Neutrophil (primary cell): ENCODE measurements at regions not wholly inside any gene's neighbourhood (a gene's known extent, or its start where the extent isn't known, plus 50 kb on each side); places are given as distances from the start of the nearest gene placed in this dataset.

ENCODE experiments used
- H3K27ac ChIP-seq: fragments of 200-600 bp; sonication (generic); 2 replicates; pipeline ENCODE4 v1.5.1; 2016; ENCODE audit warnings: mild to moderate bottlenecking, moderate library complexity
- H3K27me3 ChIP-seq: fragments of 200-600 bp; sonication (generic); 2 replicates; pipeline ENCODE4 v1.6.0; 2016; ENCODE audit warnings: mild to moderate bottlenecking
- H3K36me3 ChIP-seq: fragments of 200-600 bp; sonication (generic); 2 replicates; pipeline ENCODE4 v1.5.1; 2017
- H3K4me1 ChIP-seq, 2 experiments: fragments of 200-600 bp in 1 of 2; sonication (generic) in 1 of 2; 1 replicate in 1 of 2; 2 replicates in 1 of 2; pipeline versions ENCODE4 v1.5.1 to v1.6.1; 2013 to 2016; ENCODE audit warnings: low read depth in 1 of 2, low read length in 1 of 2, mild to moderate bottlenecking in 1 of 2, moderate library complexity in 1 of 2; ENCODE audit not compliant: control insufficient read depth in 1 of 2, insufficient read depth in 1 of 2
- H3K4me3 ChIP-seq, 2 experiments: fragments of 200-600 bp in 1 of 2; sonication (generic) in 1 of 2; 1 replicate in 1 of 2; 2 replicates in 1 of 2; pipeline ENCODE4 v1.5.1; 2013 to 2016; ENCODE audit warnings: low read depth in 1 of 2, low read length in 1 of 2, mild to moderate bottlenecking in 1 of 2, moderate library complexity in 1 of 2
- H3K9me3 ChIP-seq: fragments of 200-600 bp; sonication (generic); 2 replicates; pipeline ENCODE4 v1.5.1; 2016
- TF ChIP-seq, protein P1 (sequence below): fragments of 200-600 bp; sonication (generic); IDR thresholded peaks from 2 replicates; pipeline ENCODE4 v1.5.1; 2016; ENCODE audit warnings: antibody characterized with exemption

DNA sequence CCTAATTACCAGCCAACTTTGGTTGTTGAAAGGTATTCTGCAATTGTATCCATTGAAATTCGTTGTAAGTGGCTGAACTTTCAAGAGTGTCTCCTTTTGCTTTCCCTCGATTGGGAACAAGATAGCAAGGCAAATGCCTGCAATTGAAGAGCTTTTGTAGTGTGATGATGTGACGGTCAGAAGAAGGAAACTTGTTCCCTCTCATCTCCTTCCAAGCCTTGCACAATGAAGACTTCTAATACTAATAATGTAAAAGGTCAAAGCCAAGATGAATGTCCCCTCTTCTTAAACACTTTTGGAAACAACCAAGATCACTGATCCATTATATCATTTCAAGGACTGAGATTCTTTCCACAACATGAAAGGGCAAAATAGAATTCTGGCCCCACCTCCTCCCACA lies 101.9 kb upstream of the LMCD1 start:
- TF ChIP-seq, protein P1, sequence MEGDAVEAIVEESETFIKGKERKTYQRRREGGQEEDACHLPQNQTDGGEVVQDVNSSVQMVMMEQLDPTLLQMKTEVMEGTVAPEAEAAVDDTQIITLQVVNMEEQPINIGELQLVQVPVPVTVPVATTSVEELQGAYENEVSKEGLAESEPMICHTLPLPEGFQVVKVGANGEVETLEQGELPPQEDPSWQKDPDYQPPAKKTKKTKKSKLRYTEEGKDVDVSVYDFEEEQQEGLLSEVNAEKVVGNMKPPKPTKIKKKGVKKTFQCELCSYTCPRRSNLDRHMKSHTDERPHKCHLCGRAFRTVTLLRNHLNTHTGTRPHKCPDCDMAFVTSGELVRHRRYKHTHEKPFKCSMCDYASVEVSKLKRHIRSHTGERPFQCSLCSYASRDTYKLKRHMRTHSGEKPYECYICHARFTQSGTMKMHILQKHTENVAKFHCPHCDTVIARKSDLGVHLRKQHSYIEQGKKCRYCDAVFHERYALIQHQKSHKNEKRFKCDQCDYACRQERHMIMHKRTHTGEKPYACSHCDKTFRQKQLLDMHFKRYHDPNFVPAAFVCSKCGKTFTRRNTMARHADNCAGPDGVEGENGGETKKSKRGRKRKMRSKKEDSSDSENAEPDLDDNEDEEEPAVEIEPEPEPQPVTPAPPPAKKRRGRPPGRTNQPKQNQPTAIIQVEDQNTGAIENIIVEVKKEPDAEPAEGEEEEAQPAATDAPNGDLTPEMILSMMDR: no peak
- H3K27me3 ChIP-seq: no peaks in the 10 kb centered on the region
- no peak overlapping the region for H3K27ac ChIP-seq
- H3K36me3 ChIP-seq: no peaks in the 10 kb centered on the region
- H3K9me3 ChIP-seq: no peaks in the 10 kb centered on the region
- H3K4me3 ChIP-seq: no peak overlapping the region
- H3K4me1 ChIP-seq: no peaks in the 10 kb centered on the region

DNA sequence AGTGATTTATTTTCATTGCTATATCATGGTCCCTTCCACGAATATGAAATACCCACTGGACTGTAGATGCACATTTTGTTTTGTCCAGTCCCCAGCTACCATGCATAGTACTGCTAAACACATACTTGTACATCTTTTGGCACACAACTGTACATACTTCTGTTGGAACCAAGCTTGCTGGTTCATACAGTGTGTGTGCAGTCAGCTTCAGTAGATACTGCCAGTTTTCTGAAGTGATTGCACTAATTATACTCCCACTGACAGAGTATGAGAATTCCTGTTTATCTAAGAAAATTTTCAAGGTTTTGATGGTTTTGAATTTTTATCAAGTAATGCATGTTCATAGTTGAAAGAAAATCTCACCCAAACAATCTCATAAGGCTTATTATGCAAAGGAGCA lies 100.7 kb upstream of the LMCD1 start:
- TF ChIP-seq, protein P1: no peak
- Histone ChIP-seq H3K4me1 (no peaks in the 10 kb centered on the region), H3K27me3 (no peaks in the 10 kb centered on the region), H3K27ac (no peak overlapping the region), H3K36me3 (no peaks in the 10 kb centered on the region), H3K4me3 (no peak overlapping the region), H3K9me3 (no peaks in the 10 kb centered on the region)

DNA sequence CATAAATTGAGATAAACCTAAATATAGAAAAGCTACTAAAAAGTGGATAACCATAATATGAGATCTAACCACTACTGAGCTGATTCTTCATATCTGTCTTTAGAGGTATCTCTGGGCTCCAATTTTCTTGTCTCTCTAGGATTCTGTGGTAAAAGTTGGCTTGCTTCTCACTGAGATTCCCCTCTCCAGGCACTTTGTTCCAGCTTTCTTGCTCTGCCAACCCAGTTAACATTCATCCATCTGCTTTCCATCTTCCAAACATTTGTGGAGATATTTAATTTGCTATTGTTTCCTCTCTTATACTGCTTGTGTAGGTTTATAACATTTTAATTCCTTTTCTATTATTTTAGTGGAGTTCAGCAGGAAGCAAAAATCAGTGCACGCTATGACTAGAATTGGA lies 97.6 kb upstream of the LMCD1 start:
- TF ChIP-seq, protein P1: no peak
- Histone ChIP-seq H3K4me1 (no peaks in the 10 kb centered on the region), H3K27me3 (no peaks in the 10 kb centered on the region), H3K36me3 (no peaks in the 10 kb centered on the region), H3K9me3 (no peaks in the 10 kb centered on the region), H3K4me3 (no peak overlapping the region), H3K27ac (no peak overlapping the region)

DNA sequence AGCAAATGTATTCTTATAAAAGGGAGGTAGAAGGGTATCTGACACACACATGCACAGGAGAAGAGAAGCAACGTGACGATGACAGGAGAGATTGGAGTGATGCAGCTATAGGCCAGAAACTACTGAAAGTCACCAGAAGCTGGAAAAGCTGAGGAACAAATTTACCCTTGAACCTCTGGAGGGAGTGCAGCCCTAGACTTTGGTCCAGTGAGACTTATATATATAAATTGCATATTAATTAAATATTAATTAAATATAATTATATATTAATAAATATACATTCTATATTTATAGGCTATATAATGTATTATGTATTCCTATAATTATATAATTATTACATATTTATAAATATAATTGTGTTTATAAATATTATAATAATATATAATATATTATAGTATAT lies 96.5 kb upstream of the LMCD1 start:
- Histone ChIP-seq H3K9me3 (no peaks in the 10 kb centered on the region), H3K27ac (no peak overlapping the region), H3K4me3 (no peak overlapping the region), H3K27me3 (no peaks in the 10 kb centered on the region), H3K4me1 (no peaks in the 10 kb centered on the region), H3K36me3 (no peaks in the 10 kb centered on the region)
- TF ChIP-seq, protein P1: no peak

DNA sequence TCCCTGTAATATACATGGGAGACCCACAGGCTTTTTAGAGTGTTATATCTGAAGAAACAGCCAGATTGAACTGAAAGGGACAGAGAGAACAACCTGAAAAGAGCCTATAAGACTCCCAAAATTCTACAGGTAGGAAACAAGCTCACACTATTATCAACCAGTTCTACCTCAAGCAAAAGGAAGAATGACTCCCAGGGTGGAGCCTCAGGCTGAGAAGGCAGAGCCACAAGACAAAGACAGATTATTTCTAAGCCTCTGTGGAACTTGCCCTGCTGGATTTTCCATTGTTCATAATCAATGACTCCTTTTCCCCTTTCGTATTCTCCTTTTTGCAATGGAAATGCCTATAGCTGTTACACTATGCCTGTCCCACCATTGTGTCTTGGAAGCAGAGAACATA lies 95.1 kb upstream of the LMCD1 start:
- Histone ChIP-seq H3K9me3 (no peaks in the 10 kb centered on the region), H3K4me3 (no peak overlapping the region), H3K4me1 (no peaks in the 10 kb centered on the region), H3K27ac (no peak overlapping the region), H3K36me3 (no peaks in the 10 kb centered on the region), H3K27me3 (no peaks in the 10 kb centered on the region)
- TF ChIP-seq, protein P1: no peak

DNA sequence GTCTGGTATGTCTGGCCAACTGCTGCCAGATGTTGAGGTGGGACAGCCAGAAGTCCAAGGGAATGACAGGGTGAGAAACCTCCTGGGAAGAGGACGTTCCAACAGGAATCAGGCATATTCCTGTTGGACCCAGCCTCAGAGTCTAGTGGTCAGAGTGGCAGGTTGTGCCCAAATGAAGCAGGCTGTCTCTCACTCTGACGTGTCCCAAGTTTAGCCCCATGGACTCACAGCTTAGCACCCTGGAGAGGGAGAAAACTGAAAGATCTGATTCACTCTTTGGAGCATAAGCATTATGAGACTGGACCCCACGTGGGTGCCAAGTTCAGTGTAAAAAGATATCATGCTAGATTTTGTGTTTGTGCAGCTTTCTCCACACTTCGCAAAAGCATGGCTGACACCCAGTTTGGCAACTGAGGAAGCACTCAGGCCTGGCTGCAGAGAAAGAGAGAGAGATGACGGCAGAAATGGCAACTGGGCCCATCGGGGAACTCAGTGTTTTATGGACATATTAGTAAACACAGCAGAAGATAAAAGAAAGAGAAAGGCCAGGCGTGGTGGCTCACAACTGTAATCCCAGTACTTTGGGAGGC lies 88.2 kb upstream of the LMCD1 start:
- TF ChIP-seq, protein P1: no peak
- H3K27me3 ChIP-seq: no peaks in the 10 kb centered on the region
- no peaks in the 10 kb centered on the region for H3K4me1 ChIP-seq
- no peaks in the 10 kb centered on the region for H3K36me3 ChIP-seq
- H3K4me3 ChIP-seq: no peak overlapping the region
- no peaks in the 10 kb centered on the region for H3K9me3 ChIP-seq
- H3K27ac ChIP-seq: no peak overlapping the region
